Brain microvascular endothelial cell (primary cell): ENCODE measurements at regions not wholly inside any gene's neighbourhood (a gene's known extent, or its start where the extent isn't known, plus 50 kb on each side); places are given as distances from the start of the nearest gene placed in this dataset.

Source experiments
- DNase-seq: peaks from one replicate; pipeline ENCODE4 v3.0.0-alpha.2; 2020
- H3K27ac ChIP-seq: fragments of 250-450 bp; sonication (Bioruptor Pico); 2 replicates; pipeline ENCODE4 v1.5.1; 2020; ENCODE audit warnings: mild to moderate bottlenecking, moderate library complexity
- H3K27me3 ChIP-seq: fragments of 250-450 bp; sonication (Bioruptor Pico); replicated peaks from 2 replicates; pipeline ENCODE4 v1.5.1; 2020; ENCODE audit warnings: mild to moderate bottlenecking
- H3K36me3 ChIP-seq: fragments of 250-450 bp; sonication (Bioruptor Pico); replicated peaks from 2 replicates; pipeline ENCODE4 v1.5.1; 2020; ENCODE audit warnings: mild to moderate bottlenecking
- H3K4me3 ChIP-seq: 2 replicates; pipeline ENCODE4 v1.5.1; 2011; ENCODE audit warnings: low read depth, mild to moderate bottlenecking, control low read depth, low read length, moderate library complexity
- CTCF ChIP-seq: IDR thresholded peaks from 2 replicates; pipeline ENCODE4 v1.5.1; 2011; ENCODE audit warnings: low read depth, mild to moderate bottlenecking, moderate library complexity, low read length, control low read depth, inconsistent platforms; ENCODE audit errors: missing control alignments
- in situ Hi-C: cut with HindIII; loops from 2 replicates; pipeline ENCODE4 v1.10.0; 2017; ENCODE audit warnings: low sequenced_read_pairs, low pct_ligation_motif_present

DNA sequence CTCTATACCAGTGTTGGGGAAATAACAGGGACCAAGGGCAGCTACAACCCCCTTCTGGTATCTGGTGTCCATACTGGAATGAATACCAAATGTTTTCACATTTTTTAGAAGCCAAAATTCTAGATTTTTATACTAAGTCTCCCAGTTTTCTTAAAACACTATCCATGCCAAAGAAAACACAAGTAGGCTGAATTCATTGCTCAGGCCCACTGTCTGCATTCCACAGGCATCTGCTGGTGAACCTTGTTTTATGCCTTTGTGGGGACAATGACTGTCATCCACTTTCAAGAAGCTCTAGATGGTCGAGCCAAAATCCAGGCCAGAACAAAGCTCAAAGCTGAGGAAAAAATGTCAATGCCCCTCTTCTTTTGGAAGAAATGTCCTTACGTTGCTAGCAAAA lies 213.4 kb upstream of the RASGEF1B start:
- Histone ChIP-seq H3K27ac (no peak overlapping the region), H3K4me3 (no peak overlapping the region), H3K27me3 (no peaks in the 10 kb centered on the region), H3K36me3 (no peaks in the 10 kb centered on the region)
- in situ Hi-C loops, result no loop called here
- peak; percentile 14 for DNase-seq
- no peak for TF ChIP-seq CTCF

DNA sequence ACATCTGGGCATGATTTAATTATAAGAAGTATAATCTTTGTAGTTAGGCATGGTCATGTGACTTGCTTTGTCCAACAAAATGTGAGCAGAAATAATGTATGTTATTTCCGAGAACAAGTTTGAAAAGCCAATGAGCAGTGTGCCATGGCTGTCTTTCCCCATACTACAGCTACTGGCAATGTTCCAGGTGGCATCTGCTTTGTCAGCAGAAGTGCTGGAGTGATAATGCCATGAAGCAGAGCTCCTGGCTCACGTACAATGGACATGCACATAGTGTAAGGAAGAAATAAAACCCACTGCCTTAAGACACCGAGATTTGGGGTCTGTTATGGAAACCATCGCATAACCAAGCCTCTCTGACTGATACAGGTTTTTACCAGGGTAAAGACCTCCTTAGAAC lies 212.6 kb upstream of the RASGEF1B start:
- in situ Hi-C loops, result no loop called here
- Histone ChIP-seq H3K4me3 (no peak overlapping the region), H3K27me3 (no peaks in the 10 kb centered on the region), H3K36me3 (no peaks in the 10 kb centered on the region), H3K27ac (no peak overlapping the region)
- DNase-seq, result no peak
- no peak for TF ChIP-seq CTCF

GRCh38 chr4:81682492-81682891 lies 210.8 kb upstream of the RASGEF1B start:
- in situ Hi-C loops, result no loop called here

GRCh38 chr4:81679315-81679714 lies 207.6 kb upstream of the RASGEF1B start:
- Histone ChIP-seq H3K4me3 (no peak overlapping the region), H3K27me3 (no peaks in the 10 kb centered on the region), H3K27ac (no peak overlapping the region), H3K36me3 (no peaks in the 10 kb centered on the region)
- TF ChIP-seq CTCF, result no peak
- in situ Hi-C loops, result no loop called here
- DNase-seq, result no peak

More at GRCh38 chr4:81682492-81682891, 210.8 kb upstream of the RASGEF1B start:
- no peak for DNase-seq
- no peak for TF ChIP-seq CTCF
- H3K27ac ChIP-seq, result no peak overlapping the region
- no peak overlapping the region for H3K4me3 ChIP-seq
- H3K36me3 ChIP-seq, result no peaks in the 10 kb centered on the region
- no peaks in the 10 kb centered on the region for H3K27me3 ChIP-seq

- H3K36me3 ChIP-seq, result no peaks in the 10 kb centered on the region
- DNase-seq, result no peak
- TF ChIP-seq CTCF, result no peak
- in situ Hi-C loops, result no loop called here
- no peak overlapping the region for H3K27ac ChIP-seq
- no peaks in the 10 kb centered on the region for H3K27me3 ChIP-seq
- H3K4me3 ChIP-seq, result no peak overlapping the region
These were observed 207.1 kb upstream of the RASGEF1B start for GRCh38 chr4:81678801-81679200.

- no peak for DNase-seq
- Histone ChIP-seq H3K4me3 (no peak overlapping the region), H3K27me3 (no peaks in the 10 kb centered on the region), H3K36me3 (no peaks in the 10 kb centered on the region), H3K27ac (no peak overlapping the region)
- no peak for TF ChIP-seq CTCF
- in situ Hi-C loops, result no loop called here
These were observed 204.8 kb upstream of the RASGEF1B start for GRCh38 chr4:81676537-81676936.
